SK-N-SH (cell line): ENCODE measurements at regions not wholly inside any gene's neighbourhood (a gene's known extent, or its start where the extent isn't known, plus 50 kb on each side); places are given as distances from the start of the nearest gene placed in this dataset.

Experiments used
- CTCF ChIA-PET: fragments of 300-600, 350-600 bp; formaldehyde crosslinking; extraction: SDS; loops from one replicate; lab custom pipeline; 2021; lab: Yijun Ruan, JAX
- POLR2A ChIA-PET: fragments of 350-600 bp; sonication (Branson Sonifier 250); formaldehyde crosslinking; extraction: SDS; loops from one replicate; lab custom pipeline; 2020; ENCODE audit warnings: antibody characterized with exemption, inconsistent platforms; lab: Yijun Ruan, JAX
- DNase-seq: peaks from one replicate; pipeline ENCODE4 v3.0.0; 2012
- H2AFZ ChIP-seq: fragments of 200-600 bp; sonication (generic); 2 replicates; pipeline ENCODE4 v1.8.1; 2016; ENCODE audit warnings: antibody characterized with exemption, mild to moderate bottlenecking, low read depth
- H3F3A ChIP-seq: fragments of 200-600 bp; sonication (generic); replicated peaks from 2 replicates; pipeline ENCODE3; 2016; ENCODE audit warnings: antibody characterized with exemption, mild to moderate bottlenecking; ENCODE audit not compliant: insufficient read depth
- H3K27ac ChIP-seq, 2 experiments: fragments of 200-500 bp in 1 of 2; fragments of 200-600 bp in 1 of 2; sonication (Bioruptor generic) in 1 of 2; sonication (generic), shearing (Covaris generic) in 1 of 2; 2 replicates each; pipeline versions ENCODE4 v1.5.1 to v1.6.1; 2014 to 2016; ENCODE audit warnings: low read depth in 2 of 2, inconsistent platforms in 1 of 2, low read length in 1 of 2, mild to moderate bottlenecking in 1 of 2, mixed read lengths in 1 of 2
- H3K27me3 ChIP-seq: fragments of 200-600 bp; sonication (generic), shearing (Covaris generic); 2 replicates; pipeline ENCODE4 v1.6.1; 2016; ENCODE audit warnings: mixed run types; ENCODE audit not compliant: insufficient read depth
- H3K36me3 ChIP-seq, 2 experiments: fragments of 200-500 bp in 1 of 2; fragments of 200-600 bp in 1 of 2; sonication (Bioruptor generic) in 1 of 2; sonication (generic) in 1 of 2; replicated peaks in 1 of 2; 2 replicates each; pipeline versions ENCODE3 to v1.5.1; 2014 to 2016; ENCODE audit warnings: low read length in 1 of 2, mild to moderate bottlenecking in 1 of 2; ENCODE audit not compliant: insufficient read depth in 2 of 2, control insufficient read depth in 1 of 2
- H3K4me1 ChIP-seq, 2 experiments: fragments of 200-500 bp in 1 of 2; fragments of 200-600 bp in 1 of 2; sonication (Bioruptor generic) in 1 of 2; sonication (generic), shearing (Covaris generic) in 1 of 2; 2 replicates each; pipeline versions ENCODE4 v1.5.1 to v1.6.1; 2014 to 2016; ENCODE audit warnings: low read depth in 1 of 2, low read length in 1 of 2, mixed run types in 1 of 2; ENCODE audit not compliant: insufficient read depth in 2 of 2, control insufficient read depth in 1 of 2
- H3K4me2 ChIP-seq: fragments of 200-600 bp; sonication (generic), shearing (Covaris generic); 2 replicates; pipeline ENCODE4 v1.6.1; 2017; ENCODE audit warnings: mixed run types
- H3K4me3 ChIP-seq, 2 experiments: fragments of 200-500 bp in 1 of 2; fragments of 200-600 bp in 1 of 2; sonication (Bioruptor generic) in 1 of 2; sonication (generic), shearing (Covaris generic) in 1 of 2; 2 replicates each; pipeline versions ENCODE4 v1.5.1 to v1.8.1; 2014 to 2016; ENCODE audit warnings: low read depth in 2 of 2, inconsistent platforms in 1 of 2, low read length in 1 of 2, mild to moderate bottlenecking in 1 of 2, mixed read lengths in 1 of 2, moderate library complexity in 1 of 2
- H3K79me2 ChIP-seq: fragments of 200-600 bp; sonication (generic); 2 replicates; pipeline ENCODE4 v1.8.1; 2017; ENCODE audit warnings: mild to moderate bottlenecking; ENCODE audit not compliant: insufficient read depth
- H3K9ac ChIP-seq: fragments of 200-600 bp; sonication (generic); 2 replicates; pipeline ENCODE4 v1.6.1; 2017; ENCODE audit warnings: mixed run types
- H3K9me2 ChIP-seq: fragments of 200-600 bp; sonication (generic); 2 replicates; pipeline ENCODE4 v1.6.1; 2017; ENCODE audit warnings: mixed run types
- H3K9me3 ChIP-seq: fragments of 200-600 bp; sonication (generic); 2 replicates; pipeline ENCODE4 v1.6.1; 2017; ENCODE audit warnings: mixed run types, mild to moderate bottlenecking, moderate library complexity
- H4K20me1 ChIP-seq: fragments of 200-600 bp; sonication (generic); 2 replicates; pipeline ENCODE4 v1.6.1; 2017; ENCODE audit warnings: mild to moderate bottlenecking, mixed run types; ENCODE audit not compliant: insufficient read depth
- CHD2 ChIP-seq: fragments of 150-350 bp; IDR thresholded peaks from 2 replicates; pipeline ENCODE4 v1.6.1; 2018; ENCODE audit warnings: low read length; ENCODE audit not compliant: partially characterized antibody
- ELF1 ChIP-seq: IDR thresholded peaks from 2 replicates; pipeline ENCODE4 v1.4.0; 2012
- EP300 ChIP-seq, 2 experiments: IDR thresholded peaks; 2 replicates each; pipeline versions ENCODE4 v1.4.0 to v1.6.1; 2012; ENCODE audit warnings: borderline replicate concordance in 1 of 2, low read depth in 1 of 2, low read length in 1 of 2
- GABPA ChIP-seq: IDR thresholded peaks from 2 replicates; pipeline ENCODE4 v1.4.0; 2012; ENCODE audit warnings: low read depth, mild to moderate bottlenecking
- GATA2 ChIP-seq: sonication (generic); formaldehyde crosslinking; IDR thresholded peaks from 2 replicates; pipeline ENCODE4 v1.5.0; 2020; ENCODE audit warnings: mild to moderate bottlenecking, missing genetic modification reagents
- IRF3 ChIP-seq: fragments of 150-350 bp; IDR thresholded peaks from 2 replicates; pipeline ENCODE4 v1.6.1; 2016; ENCODE audit warnings: mild to moderate bottlenecking, low read depth, low read length
- JUND ChIP-seq: IDR thresholded peaks from 2 replicates; pipeline ENCODE4 v1.4.0; 2012
- MAX ChIP-seq: IDR thresholded peaks from 2 replicates; pipeline ENCODE4 v1.4.0; 2012; ENCODE audit warnings: low read depth
- MEF2A ChIP-seq: IDR thresholded peaks from 2 replicates; pipeline ENCODE4 v1.4.0; 2012; ENCODE audit warnings: low read depth, borderline replicate concordance
- MXI1 ChIP-seq: IDR thresholded peaks from 2 replicates; pipeline ENCODE4 v1.6.1; 2012; ENCODE audit warnings: mild to moderate bottlenecking, low read depth, low read length, improper control_type of control experiment
- NRF1 ChIP-seq: IDR thresholded peaks from 2 replicates; pipeline ENCODE4 v1.6.1; 2012; ENCODE audit warnings: low read depth, mild to moderate bottlenecking, low read length
- PBX3 ChIP-seq: IDR thresholded peaks from 2 replicates; pipeline ENCODE4; 2012
- RCOR1 ChIP-seq: fragments of 150-350 bp; IDR thresholded peaks from 2 replicates; pipeline ENCODE4 v1.6.1; 2017; ENCODE audit warnings: antibody characterized with exemption, low read length
- REST ChIP-seq: IDR thresholded peaks from 2 replicates; pipeline ENCODE4 v1.6.1; 2012; ENCODE audit warnings: mild to moderate bottlenecking, low read depth, low read length, moderate library complexity
- SMC3 ChIP-seq: IDR thresholded peaks from 2 replicates; pipeline ENCODE4 v1.6.1; 2012; ENCODE audit warnings: low read depth, low read length, improper control_type of control experiment
- ZBTB33 ChIP-seq: IDR thresholded peaks from 2 replicates; pipeline ENCODE4 v1.4.0; 2012; ENCODE audit warnings: low read depth, borderline replicate concordance
- WGBS: methylation state at CpG from one replicate; pipeline ENCODE4 v1.1.6; 2017; ENCODE audit warnings: low lambda C conversion rate; 5-methylcytosine and 5-hydroxymethylcytosine counted together

- no peak overlapping the region for H3K4me2 ChIP-seq
- H3F3A ChIP-seq: no peaks in the 10 kb centered on the region
- no peaks in the 10 kb centered on the region for H3K79me2 ChIP-seq
- H3K9me3 ChIP-seq: no peaks in the 10 kb centered on the region
- WGBS: 58% methylated on average over 1 of the region's 1 CpG
- ChIA-PET POLR2A (no interaction called here), CTCF (interaction anchor here (1.0 kb wide), 1 partner anchor 477 kb away, joined by 3 read pairs; no protein-coding TSS in a partner anchor)
- no peak overlapping the region for H3K27ac ChIP-seq
- H3K4me3 ChIP-seq: no peak overlapping the region
- no peak overlapping the region for H3K9ac ChIP-seq
- no peak overlapping the region for H2AFZ ChIP-seq
- TF ChIP-seq JUND (no peak), MAX (no peak), CHD2 (no peak), MEF2A (no peak), GABPA (no peak), PBX3 (no peak), ELF1 (no peak), SMC3 (no peak), GATA2 (CRISPR knock-in tag) (no peak), RCOR1 (no peak)
- no peaks in the 10 kb centered on the region for H3K27me3 ChIP-seq
- no peak for DNase-seq
- H3K36me3 ChIP-seq: no peaks in the 10 kb centered on the region
- no peaks in the 10 kb centered on the region for H4K20me1 ChIP-seq
- no peaks in the 10 kb centered on the region for H3K9me2 ChIP-seq
- peaks cover 0 to 3% of the 10 kb centered on the region in 2 experiments; a peak in 1 of 4 replicates for H3K4me1 ChIP-seq
Observed at GRCh38 chr5:82820188-82820587, 257.0 kb downstream of the TMEM167A start.

- Histone ChIP-seq H4K20me1 (no peaks in the 10 kb centered on the region), H3K79me2 (no peaks in the 10 kb centered on the region), H3K4me3 (no peak overlapping the region), H3K27ac (no peak overlapping the region), H2AFZ (no peak overlapping the region), H3K9me2 (no peaks in the 10 kb centered on the region), H3K36me3 (no peaks in the 10 kb centered on the region), H3K9ac (no peak overlapping the region), H3K9me3 (no peaks in the 10 kb centered on the region), H3K27me3 (no peaks in the 10 kb centered on the region), H3K4me1 (peaks cover 0 to 3% of the 10 kb centered on the region in 2 experiments; a peak in 1 of 4 replicates), H3F3A (no peaks in the 10 kb centered on the region), H3K4me2 (no peak overlapping the region)
- WGBS: 59% methylated on average over 7 of the region's 7 CpGs
- ChIA-PET POLR2A (no interaction called here), CTCF (interaction anchor here (1.1 kb wide), 1 partner anchor 24 kb away, joined by 3 read pairs; no protein-coding TSS in a partner anchor)
- no peak for DNase-seq
- no peak for TF ChIP-seq SMC3
- TF ChIP-seq MAX: no peak
- no peak for TF ChIP-seq NRF1
- no peak for TF ChIP-seq IRF3
- TF ChIP-seq MXI1: no peak
- no peak for TF ChIP-seq RCOR1
- TF ChIP-seq ZBTB33: no peak
- no peak for TF ChIP-seq EP300 (IDR thresholded peaks at IDR 0.05; ENCODE audit: borderline replicate concordance in 1 of 2, low read depth in 1 of 2, low read length in 1 of 2)
- no peak for TF ChIP-seq CHD2
- TF ChIP-seq PBX3: no peak
- no peak for TF ChIP-seq REST
Observed at GRCh38 chr5:82817897-82818676, 259.1 kb downstream of the TMEM167A start.
